Omental fat pad (tissue), 3 donors: ENCODE measurements at regions not wholly inside any gene's neighbourhood (a gene's known extent, or its start where the extent isn't known, plus 50 kb on each side); places are given as distances from the start of the nearest gene placed in this dataset.
A peak's percentile ranks its signal among the peaks of the same experiment; 100 is the strongest.

ENCODE experiments used
- ATAC-seq: fragments of 150-250 bp; one replicate; pipeline ENCODE4 v1.9.1; 2016; ENCODE audit warnings: mild to moderate bottlenecking, moderate library complexity; ENCODE audit not compliant: low FRiP score
- DNase-seq: peaks from one replicate; pipeline ENCODE4 v3.0.0-alpha.2; 2019; ENCODE audit warnings: low spot score
- TF ChIP-seq, protein P1 (sequence below), 3 donors: fragments of 450-650 bp; IDR thresholded peaks; one replicate each; pipeline ENCODE4 v1.5.1; 2016 to 2017; ENCODE audit warnings: antibody characterized with exemption in 3 of 3, mild to moderate bottlenecking in 3 of 3, moderate library complexity in 2 of 3

DNA sequence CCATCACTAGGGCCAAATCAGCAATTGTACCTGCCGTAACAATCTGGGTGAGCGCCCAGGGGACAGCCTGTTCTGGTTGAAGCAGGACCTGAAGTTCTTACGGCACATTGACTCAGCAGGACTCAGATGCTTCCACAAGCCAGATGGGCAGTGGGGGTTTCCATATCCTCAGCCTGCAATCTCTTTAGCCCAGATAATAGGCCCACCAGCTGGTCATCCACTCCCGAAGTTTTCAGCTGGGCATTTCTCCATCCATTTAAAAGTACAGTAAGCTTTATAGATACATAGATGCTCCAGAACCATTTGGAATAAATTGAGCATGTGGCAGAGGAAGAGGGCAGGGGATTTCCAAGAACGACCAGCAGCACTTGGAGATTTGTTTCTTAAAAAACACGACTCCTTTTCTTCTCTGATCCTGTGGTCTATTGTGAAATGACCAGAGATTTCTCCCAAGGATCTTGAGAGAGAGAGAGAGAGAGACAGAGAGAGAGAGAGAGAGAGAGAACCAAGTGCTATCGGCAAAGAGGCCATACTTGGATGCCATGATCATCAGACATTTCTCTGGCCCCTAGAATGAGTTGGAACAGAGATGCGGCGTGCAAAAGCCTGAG lies 74.8 kb upstream of the PLXNC1 start:
- DNase-seq (no peak), ATAC-seq (no peak)
- TF ChIP-seq, protein P1, sequence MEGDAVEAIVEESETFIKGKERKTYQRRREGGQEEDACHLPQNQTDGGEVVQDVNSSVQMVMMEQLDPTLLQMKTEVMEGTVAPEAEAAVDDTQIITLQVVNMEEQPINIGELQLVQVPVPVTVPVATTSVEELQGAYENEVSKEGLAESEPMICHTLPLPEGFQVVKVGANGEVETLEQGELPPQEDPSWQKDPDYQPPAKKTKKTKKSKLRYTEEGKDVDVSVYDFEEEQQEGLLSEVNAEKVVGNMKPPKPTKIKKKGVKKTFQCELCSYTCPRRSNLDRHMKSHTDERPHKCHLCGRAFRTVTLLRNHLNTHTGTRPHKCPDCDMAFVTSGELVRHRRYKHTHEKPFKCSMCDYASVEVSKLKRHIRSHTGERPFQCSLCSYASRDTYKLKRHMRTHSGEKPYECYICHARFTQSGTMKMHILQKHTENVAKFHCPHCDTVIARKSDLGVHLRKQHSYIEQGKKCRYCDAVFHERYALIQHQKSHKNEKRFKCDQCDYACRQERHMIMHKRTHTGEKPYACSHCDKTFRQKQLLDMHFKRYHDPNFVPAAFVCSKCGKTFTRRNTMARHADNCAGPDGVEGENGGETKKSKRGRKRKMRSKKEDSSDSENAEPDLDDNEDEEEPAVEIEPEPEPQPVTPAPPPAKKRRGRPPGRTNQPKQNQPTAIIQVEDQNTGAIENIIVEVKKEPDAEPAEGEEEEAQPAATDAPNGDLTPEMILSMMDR (IDR thresholded peaks at IDR 0.05) = no peak

DNA sequence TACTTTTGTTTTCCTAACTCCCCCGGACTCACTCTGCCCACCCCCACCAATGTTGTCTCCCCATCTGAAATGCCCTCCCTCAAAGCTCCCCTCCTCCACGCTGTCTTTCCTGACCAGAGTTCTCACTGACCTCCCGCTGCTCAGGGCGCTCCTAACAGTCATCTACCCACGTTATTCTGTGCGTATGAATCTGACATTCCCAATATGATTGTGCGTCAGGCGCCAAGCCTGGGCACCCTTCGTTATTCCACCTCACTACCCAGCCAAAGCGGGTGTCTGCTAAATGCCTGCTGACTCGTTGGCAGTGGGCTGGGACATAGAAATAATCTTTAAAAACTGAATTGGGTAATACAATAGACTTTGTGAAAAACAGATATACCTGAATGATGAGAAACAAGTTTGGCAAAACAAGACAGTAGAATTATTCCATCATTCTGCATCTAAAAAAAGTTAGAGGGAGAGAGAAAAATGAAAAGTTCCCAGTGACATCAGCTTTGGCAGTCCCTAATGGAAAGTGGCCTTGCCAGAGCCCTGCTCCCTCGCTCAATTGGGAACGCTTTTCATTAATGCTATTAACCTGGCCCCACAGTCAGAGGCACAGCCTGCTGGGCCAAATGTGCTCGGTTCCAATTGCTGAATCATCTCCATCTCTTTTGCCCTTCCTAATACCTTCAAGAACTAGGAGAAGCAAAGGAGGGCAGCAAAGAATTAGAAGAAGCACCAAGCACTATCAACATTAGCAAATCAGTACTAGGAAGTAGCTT lies 74.0 kb upstream of the PLXNC1 start:
- TF ChIP-seq, protein P1 (IDR thresholded peaks at IDR 0.05) = no peak
- DNase-seq (no peak), ATAC-seq (no peak)

DNA sequence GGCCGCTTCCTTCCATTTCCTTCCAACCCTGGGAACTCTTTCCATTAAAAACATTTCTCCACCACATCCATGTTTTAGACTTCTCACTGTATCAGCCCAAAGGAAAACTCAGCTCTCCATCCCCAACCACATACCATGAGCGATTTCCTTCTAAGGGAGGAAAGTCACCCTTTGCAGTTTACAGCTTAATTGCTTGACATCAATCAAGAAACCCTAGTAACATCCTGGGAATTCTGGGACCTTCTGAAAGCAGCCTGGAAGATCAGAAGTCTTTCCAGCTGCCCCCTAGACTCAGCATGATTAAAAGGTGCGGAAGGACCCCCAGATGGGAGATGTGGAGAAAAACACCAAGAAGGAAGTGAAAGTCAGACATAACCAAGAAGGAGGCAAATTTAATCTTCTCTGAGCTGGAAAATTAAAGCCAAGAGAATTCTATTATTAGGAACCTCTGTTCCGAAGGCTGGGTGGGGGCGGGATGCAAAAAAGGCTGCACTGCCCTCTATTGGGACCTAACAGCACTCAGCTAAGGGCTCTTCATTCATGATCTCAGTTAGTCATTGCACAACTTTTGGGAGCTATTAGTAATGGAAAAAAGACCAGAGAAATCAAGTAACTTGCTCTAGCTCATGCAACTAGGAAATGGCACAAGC lies 73.3 kb upstream of the PLXNC1 start:
- peak; percentile 83 for ATAC-seq
- DNase-seq = no peak
- TF ChIP-seq, protein P1 (IDR thresholded peaks at IDR 0.05) = no peak

DNA sequence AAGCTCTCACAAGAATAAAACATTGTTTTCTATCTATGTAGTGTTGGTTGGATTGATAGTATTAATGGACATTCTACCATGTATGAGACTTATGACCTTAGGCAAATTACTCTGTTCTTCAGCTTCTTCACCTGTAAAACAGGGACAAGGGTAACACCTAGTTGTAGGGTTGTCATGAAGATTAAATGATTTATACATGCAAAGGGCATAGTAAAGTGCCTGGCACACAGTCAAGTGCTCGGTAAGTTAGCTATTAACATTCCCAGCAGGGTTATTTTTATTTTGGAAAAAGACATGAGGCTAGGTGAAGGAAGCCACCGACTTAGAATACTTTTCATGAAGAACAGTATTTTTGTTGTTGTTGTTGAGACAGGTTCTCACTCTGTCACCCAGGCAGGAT lies 71.2 kb upstream of the PLXNC1 start:
- TF ChIP-seq, protein P1 (IDR thresholded peaks at IDR 0.05) = no peak
- DNase-seq = no peak
- no peak for ATAC-seq

DNA sequence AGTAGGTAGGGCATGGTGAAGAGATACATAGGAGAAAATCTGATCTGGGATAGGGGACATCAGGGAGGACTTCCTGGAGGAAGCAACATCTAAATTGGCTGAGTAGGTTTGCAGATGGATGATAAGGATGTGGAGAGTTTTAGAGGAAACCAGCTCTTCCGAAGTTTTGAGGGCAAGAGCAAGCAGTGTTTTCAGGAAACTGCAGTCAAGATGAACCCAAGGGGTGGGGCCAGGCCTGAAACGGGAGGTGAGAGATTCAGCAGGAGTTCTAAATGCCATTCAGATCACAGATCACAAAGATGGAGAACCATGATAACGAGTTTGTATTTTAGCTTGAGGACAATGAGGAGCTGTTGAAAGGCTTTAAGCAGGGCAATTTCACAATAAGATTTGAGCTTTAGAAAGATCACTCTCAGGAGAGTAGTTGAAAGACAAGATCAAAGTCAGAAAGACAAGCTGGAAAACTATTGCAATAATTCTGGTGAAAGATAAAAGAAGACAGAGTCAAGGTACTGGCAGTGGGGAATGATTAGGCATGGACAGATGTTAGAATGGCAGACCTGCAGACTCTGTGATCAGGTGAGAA lies 70.1 kb upstream of the PLXNC1 start:
- no peak for ATAC-seq
- no peak for DNase-seq
- TF ChIP-seq, protein P1 (IDR thresholded peaks at IDR 0.05) = no peak

DNA sequence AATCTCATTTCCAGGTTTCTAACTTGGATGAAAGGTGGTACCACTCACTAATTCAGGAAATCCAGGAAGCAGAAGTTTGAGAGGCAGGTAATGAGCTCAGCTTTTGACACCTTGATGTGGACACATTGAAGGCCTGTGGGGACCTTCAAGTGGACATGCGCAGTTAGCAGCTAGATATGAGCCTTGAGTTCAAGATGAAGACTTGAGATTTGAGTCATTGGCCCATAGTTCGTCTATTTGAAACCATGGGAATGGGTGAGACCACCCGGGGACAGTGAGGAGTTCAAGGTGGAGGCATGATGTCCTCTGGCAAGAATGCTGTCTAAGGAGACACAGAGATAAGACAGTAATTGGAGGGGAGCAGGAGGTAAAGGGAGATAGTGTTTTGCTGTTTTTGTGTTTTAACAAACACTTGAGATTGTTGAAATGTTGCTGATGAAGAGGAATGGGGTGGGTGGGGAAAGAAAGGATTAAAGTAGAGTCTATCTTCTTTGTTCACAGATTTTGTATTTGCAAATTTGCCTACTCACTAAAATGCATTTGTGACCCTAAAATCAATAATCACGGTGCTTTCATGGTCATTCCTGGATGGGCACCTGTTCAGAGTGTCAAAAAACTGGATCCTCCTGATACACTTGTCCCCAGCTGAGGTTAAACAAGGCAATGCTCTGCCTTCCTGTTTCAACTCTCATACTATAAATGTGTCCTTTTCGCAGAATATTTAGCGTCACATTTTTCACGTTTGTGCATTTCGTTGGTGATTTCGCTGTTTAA lies 69.5 kb upstream of the PLXNC1 start:
- DNase-seq = no peak
- TF ChIP-seq, protein P1 (IDR thresholded peaks at IDR 0.05) = no peak
- no peak for ATAC-seq
